ENCODE measurements at regions not wholly inside any gene's neighbourhood (a gene's known extent, or its start where the extent isn't known, plus 50 kb on each side); places are given as distances from the start of the nearest gene placed in this dataset.

DNA sequence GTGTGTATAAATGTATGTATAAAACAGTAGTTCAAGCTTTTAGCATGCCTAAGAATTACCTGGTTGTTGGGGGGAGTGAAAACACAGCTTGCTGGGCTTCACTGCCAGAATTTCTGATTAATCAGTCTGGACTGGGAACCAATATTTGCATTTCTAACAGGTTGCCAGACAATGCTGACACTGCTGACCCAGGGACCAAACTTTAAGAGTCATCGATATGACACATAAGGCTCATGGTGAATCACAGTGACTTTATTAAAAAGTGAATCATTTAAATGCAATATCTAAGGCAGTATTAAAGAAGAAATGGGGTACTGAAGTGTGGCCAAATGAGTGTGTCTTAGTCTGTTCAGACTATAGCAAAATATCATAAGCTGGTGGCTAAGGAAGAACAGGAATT, 195.9 kb upstream of the DTNA start:
- no peak overlapping the region for H2BK15ac ChIP-seq (ENCODE audit: low read depth, low read length)
- WGBS, 2 experiments (ENCODE audit: extremely low coverage in 2 of 2, insufficient read length in 1 of 2) = no CpG with 5 or more reads among the region's 1 CpG
- TF ChIP-seq FOS (IDR thresholded peaks at IDR 0.05; ENCODE audit: low read depth, low read length) (no peak), CTCF (conservative IDR thresholded peaks at IDR 0.05; ENCODE audit: low read depth, low read length) (no peak), CEBPB (IDR thresholded peaks at IDR 0.05; ENCODE audit: low read depth, low read length) (no peak), RFX5 (IDR thresholded peaks at IDR 0.05; ENCODE audit: low read depth, low read length) (no peak), POLR2A (IDR thresholded peaks at IDR 0.05; ENCODE audit: low read depth, low read length) (no peak), MAFK (IDR thresholded peaks at IDR 0.05; ENCODE audit: low read depth, low read length) (no peak), MXI1 (IDR thresholded peaks at IDR 0.05; ENCODE audit: borderline replicate concordance, low read depth, low read length) (no peak), SMC3 (IDR thresholded peaks at IDR 0.05; ENCODE audit: low read depth, low read length) (no peak), NFE2L2 (IDR thresholded peaks at IDR 0.05; ENCODE audit: low read depth, low read length) (no peak), MAZ (IDR thresholded peaks at IDR 0.05; ENCODE audit: borderline replicate concordance, low read depth, low read length) (no peak)
- TF ChIP-seq, protein P1, sequence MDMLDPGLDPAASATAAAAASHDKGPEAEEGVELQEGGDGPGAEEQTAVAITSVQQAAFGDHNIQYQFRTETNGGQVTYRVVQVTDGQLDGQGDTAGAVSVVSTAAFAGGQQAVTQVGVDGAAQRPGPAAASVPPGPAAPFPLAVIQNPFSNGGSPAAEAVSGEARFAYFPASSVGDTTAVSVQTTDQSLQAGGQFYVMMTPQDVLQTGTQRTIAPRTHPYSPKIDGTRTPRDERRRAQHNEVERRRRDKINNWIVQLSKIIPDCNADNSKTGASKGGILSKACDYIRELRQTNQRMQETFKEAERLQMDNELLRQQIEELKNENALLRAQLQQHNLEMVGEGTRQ (IDR thresholded peaks at IDR 0.05; ENCODE audit: low read depth, low read length) = no peak
- TF ChIP-seq, protein P2, sequence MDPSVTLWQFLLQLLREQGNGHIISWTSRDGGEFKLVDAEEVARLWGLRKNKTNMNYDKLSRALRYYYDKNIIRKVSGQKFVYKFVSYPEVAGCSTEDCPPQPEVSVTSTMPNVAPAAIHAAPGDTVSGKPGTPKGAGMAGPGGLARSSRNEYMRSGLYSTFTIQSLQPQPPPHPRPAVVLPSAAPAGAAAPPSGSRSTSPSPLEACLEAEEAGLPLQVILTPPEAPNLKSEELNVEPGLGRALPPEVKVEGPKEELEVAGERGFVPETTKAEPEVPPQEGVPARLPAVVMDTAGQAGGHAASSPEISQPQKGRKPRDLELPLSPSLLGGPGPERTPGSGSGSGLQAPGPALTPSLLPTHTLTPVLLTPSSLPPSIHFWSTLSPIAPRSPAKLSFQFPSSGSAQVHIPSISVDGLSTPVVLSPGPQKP (IDR thresholded peaks at IDR 0.05; ENCODE audit: borderline replicate concordance, low read depth, low read length) = no peak
- H3K56ac ChIP-seq (ENCODE audit: extremely low read depth, insufficient read depth, low read length) = no peak overlapping the region
- H2AK5ac ChIP-seq (ENCODE audit: low read depth, low read length) = no peak overlapping the region
- H2BK120ac ChIP-seq (ENCODE audit: low read depth, low read length) = no peak overlapping the region
- no peak overlapping the region for H4K91ac ChIP-seq (ENCODE audit: insufficient read depth, low read depth, low read length)
- H2BK20ac ChIP-seq (ENCODE audit: low read depth, low read length) = no peak overlapping the region
- ATAC-seq (ENCODE audit: low read depth) = no peak
- ChIA-PET CTCF (no interaction called here), POLR2A (ENCODE audit: unreplicated experiment) (no interaction called here)
- H3K27ac ChIP-seq (ENCODE audit: insufficient read depth, low read length) = no peak overlapping the region
- H3K36me3 ChIP-seq (ENCODE audit: control insufficient read depth, insufficient read depth, low read length) = no peaks in the 10 kb centered on the region
- H3K23ac ChIP-seq (ENCODE audit: low read depth, low read length) = no peak overlapping the region
- BruUV-seq (replicated peaks) = no TSS peak
- in situ Hi-C loops (cut with MboI; ENCODE audit: low sequenced_read_pairs) (no loop called here), intact Hi-C loops (cut with micrococcal nuclease) (no loop called here), dilution Hi-C loops (cut with HindIII; ENCODE audit: low sequenced_read_pairs, unreplicated experiment) (no loop called here)
- H3K9ac ChIP-seq (ENCODE audit: low read depth, low read length) = no peak overlapping the region
- H2AK9ac ChIP-seq (replicated peaks; ENCODE audit: low read depth, low read length, poor library complexity) = no peak overlapping the region
- no peak overlapping the region for H4K8ac ChIP-seq (ENCODE audit: low read depth in 2 of 2, low read length in 2 of 2)
- no peak for DNase-seq
- H3K9me1 ChIP-seq (ENCODE audit: insufficient read depth, low read length) = no peaks in the 10 kb centered on the region
- H3K79me1 ChIP-seq (ENCODE audit: low read depth in 1 of 2, low read length in 2 of 2) = no peaks in the 10 kb centered on the region
- no peak overlapping the region for H3K4me3 ChIP-seq (ENCODE audit: insufficient read depth, low read depth, low read length)
- H2BK5ac ChIP-seq (ENCODE audit: low read depth, low read length, poor library complexity, severe bottlenecking) = no peak overlapping the region
- no peak overlapping the region for H3K18ac ChIP-seq (ENCODE audit: low read depth, low read length)
- H4K5ac ChIP-seq (ENCODE audit: low read depth, low read length) = no peak overlapping the region
- no peak overlapping the region for H3K14ac ChIP-seq (replicated peaks; ENCODE audit: low read depth, low read length)
- H3K27me3 ChIP-seq (ENCODE audit: control insufficient read depth, insufficient read depth, low read length) = no peaks in the 10 kb centered on the region
- H3K4me1 ChIP-seq (ENCODE audit: control insufficient read depth, insufficient read depth, low read length) = no peaks in the 10 kb centered on the region
- H4K20me1 ChIP-seq (ENCODE audit: insufficient read depth, low read length) = no peaks in the 10 kb centered on the region
- no peak overlapping the region for H3K4ac ChIP-seq (ENCODE audit: low read depth, low read length)
- no peak overlapping the region for H3K4me2 ChIP-seq (ENCODE audit: low read depth, low read length)
- H2AFZ ChIP-seq (replicated peaks; ENCODE audit: low read length, poor library complexity) = no peak overlapping the region
- no peaks in the 10 kb centered on the region for H3K9me3 ChIP-seq (ENCODE audit: control insufficient read depth, insufficient read depth, low read length)
